Thyroid gland (tissue), 4 donors: ENCODE measurements at regions not wholly inside any gene's neighbourhood (a gene's known extent, or its start where the extent isn't known, plus 50 kb on each side); places are given as distances from the start of the nearest gene placed in this dataset.

Experiments
- DNase-seq, 2 donors: peaks; one replicate each; pipeline ENCODE4 v3.0.0-alpha.2; 2019
- H3K27ac ChIP-seq, 3 donors: fragments of 200-600 bp; sonication (generic); 1 replicate in 2 of 3; 2 replicates in 1 of 3; pipeline ENCODE4 v1.5.1; 2016 to 2019; ENCODE audit warnings: mild to moderate bottlenecking in 1 of 3, moderate library complexity in 1 of 3
- H3K27me3 ChIP-seq: fragments of 200-600 bp; sonication (generic); one replicate; pipeline ENCODE4 v1.5.1; 2019
- H3K36me3 ChIP-seq, 2 donors: fragments of 200-600 bp; sonication (generic); one replicate each; pipeline ENCODE4 v1.5.1; 2016 to 2019
- H3K4me1 ChIP-seq, 2 donors: fragments of 200-600 bp; sonication (generic); one replicate each; pipeline ENCODE4 v1.5.1; 2017 to 2019
- H3K4me3 ChIP-seq, 3 donors: fragments of 200-600 bp; sonication (generic); replicated peaks in 1 of 3; 1 replicate in 2 of 3; 2 replicates in 1 of 3; pipeline ENCODE4 v1.5.1; 2016; ENCODE audit warnings: mild to moderate bottlenecking in 1 of 3
- H3K9me3 ChIP-seq: fragments of 200-600 bp; sonication (generic); one replicate; pipeline ENCODE4 v1.5.1; 2017
- POLR2A ChIP-seq, 2 donors: fragments of 450-650 bp; IDR thresholded peaks; one replicate each; pipeline ENCODE4 v1.6.1; 2017; ENCODE audit warnings: antibody characterized with exemption in 2 of 2, mild to moderate bottlenecking in 2 of 2, moderate library complexity in 1 of 2
- WGBS, 2 donors: methylation state at CpG; one replicate each; pipeline ENCODE4 v1.1.5; 2017; 5-methylcytosine and 5-hydroxymethylcytosine counted together
- intact Hi-C: fragments of 100-400 bp; cut with DNase I; formaldehyde crosslinking; loops from one replicate; pipeline ENCODE4 v1.15.1; 2023
- TF ChIP-seq, protein P1 (sequence below), 6 experiments: fragments of 200-600 bp in 3 of 6; fragments of 450-650 bp in 3 of 6; sonication (generic) in 3 of 6; IDR thresholded peaks; one replicate each; pipeline ENCODE4 v1.5.1; 2016 to 2019; ENCODE audit warnings: antibody characterized with exemption in 6 of 6, mild to moderate bottlenecking in 2 of 6, inconsistent platforms in 1 of 6, moderate library complexity in 1 of 6

DNA sequence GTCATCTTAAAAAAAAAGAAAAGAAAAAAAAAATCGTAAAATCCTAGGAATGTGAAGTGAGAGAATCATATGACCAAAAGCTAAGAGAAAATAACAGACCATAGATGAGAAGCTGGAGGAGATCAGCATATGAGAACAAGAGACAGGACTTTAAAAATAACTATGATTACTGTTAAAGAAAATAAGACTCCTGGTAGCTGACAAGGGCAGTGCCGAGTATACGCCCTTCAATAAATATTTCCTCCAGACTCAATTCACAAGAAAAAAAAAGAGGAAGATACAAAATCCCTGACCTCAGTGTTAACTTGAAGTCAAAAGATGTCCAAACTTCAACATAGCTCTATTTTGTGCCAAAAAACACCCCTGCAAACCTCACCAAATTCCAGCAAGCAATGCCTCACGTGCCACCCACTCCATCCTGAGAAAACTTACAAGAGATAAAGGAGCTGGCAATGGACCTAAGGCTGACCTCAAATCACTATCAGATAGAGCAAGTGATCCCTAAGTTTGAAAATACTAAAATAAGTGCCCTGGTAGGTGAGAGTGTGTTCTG is 817.2 kb downstream of the SOCS6 start:
- Histone ChIP-seq H3K9me3 (no peaks in the 10 kb centered on the region), H3K27me3 (no peaks in the 10 kb centered on the region), H3K27ac (peak overlapping the region in 1 of 3 donors; percentile 62), H3K4me1 (peaks cover 0 to 7% of the 10 kb centered on the region in 2 donors), H3K4me3 (no peak overlapping the region), H3K36me3 (no peaks in the 10 kb centered on the region)
- intact Hi-C loops: no loop called here
- no peak for DNase-seq
- TF ChIP-seq, protein P1, sequence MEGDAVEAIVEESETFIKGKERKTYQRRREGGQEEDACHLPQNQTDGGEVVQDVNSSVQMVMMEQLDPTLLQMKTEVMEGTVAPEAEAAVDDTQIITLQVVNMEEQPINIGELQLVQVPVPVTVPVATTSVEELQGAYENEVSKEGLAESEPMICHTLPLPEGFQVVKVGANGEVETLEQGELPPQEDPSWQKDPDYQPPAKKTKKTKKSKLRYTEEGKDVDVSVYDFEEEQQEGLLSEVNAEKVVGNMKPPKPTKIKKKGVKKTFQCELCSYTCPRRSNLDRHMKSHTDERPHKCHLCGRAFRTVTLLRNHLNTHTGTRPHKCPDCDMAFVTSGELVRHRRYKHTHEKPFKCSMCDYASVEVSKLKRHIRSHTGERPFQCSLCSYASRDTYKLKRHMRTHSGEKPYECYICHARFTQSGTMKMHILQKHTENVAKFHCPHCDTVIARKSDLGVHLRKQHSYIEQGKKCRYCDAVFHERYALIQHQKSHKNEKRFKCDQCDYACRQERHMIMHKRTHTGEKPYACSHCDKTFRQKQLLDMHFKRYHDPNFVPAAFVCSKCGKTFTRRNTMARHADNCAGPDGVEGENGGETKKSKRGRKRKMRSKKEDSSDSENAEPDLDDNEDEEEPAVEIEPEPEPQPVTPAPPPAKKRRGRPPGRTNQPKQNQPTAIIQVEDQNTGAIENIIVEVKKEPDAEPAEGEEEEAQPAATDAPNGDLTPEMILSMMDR (IDR thresholded peaks at IDR 0.05): no peak
- no peak for TF ChIP-seq POLR2A (IDR thresholded peaks at IDR 0.05)
- WGBS, 2 donors: 42 to 56% methylated on average over 4 of the region's 4 CpGs

DNA sequence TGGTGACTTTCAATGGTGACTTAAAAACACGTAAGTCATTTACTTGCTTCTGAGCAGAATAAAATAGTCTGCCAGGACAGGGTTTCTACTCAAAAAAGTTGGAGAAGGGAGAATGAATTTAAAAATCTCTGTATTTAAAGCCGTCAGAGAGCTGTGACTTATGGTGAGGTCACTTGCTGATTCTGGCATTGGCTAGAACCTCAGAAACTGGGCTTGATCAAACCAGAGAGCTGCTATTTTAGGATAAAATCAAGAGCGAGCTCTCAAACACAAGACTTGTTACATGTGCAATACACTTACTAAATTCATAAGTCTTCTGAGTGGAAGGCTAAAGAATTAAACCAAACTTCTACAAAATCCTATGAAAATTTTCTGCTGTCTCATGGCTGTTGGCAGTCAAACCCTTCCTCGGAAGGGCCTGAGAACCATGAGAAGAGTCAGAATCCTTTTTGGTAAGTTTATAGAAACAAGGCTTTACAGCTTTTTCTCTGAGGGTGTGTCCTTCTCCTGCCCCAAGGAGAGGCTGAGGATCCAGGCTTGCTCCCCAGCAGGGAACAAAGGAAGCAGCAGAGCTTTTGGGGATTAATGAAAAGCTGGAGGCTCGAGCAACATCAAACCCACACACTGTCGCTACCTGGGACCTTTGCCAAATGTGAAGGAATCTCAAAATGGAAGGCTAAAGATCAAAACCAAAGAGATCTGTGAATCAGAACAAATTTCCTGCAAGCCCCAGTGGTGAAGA is 816.4 kb downstream of the SOCS6 start:
- DNase-seq: no peak
- TF ChIP-seq POLR2A (IDR thresholded peaks at IDR 0.05): no peak
- TF ChIP-seq, protein P1 (IDR thresholded peaks at IDR 0.05): no peak
- Histone ChIP-seq H3K27ac (peak overlapping the region in 2 of 3 donors; percentile 46 to 62), H3K4me1 (peaks cover 0 to 7% of the 10 kb centered on the region in 2 donors), H3K9me3 (no peaks in the 10 kb centered on the region), H3K27me3 (no peaks in the 10 kb centered on the region), H3K36me3 (no peaks in the 10 kb centered on the region), H3K4me3 (no peak overlapping the region)
- 30 to 37% methylated on average over 6 of the region's 6 CpGs for WGBS, 2 donors
- intact Hi-C loops: no loop called here

DNA sequence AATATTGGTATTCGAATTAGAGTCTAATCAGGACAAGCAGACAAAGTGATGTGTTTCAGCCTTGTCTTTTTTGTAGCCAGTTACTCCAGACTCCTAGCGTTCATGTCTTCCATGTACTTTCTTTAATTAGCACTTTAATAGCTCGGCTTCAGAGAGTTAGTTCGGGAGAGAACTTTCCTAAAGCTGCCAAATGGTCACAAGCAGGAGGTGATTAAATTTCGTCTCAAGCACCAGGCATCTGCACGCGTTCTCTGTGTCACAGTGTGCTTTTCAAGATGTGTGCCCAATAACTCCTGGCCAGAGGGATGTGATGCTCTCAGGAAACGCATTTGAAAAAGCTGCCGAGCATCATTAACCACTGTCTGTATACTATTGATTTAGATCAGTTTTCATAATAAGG is 790.8 kb downstream of the SOCS6 start:
- Histone ChIP-seq H3K4me3 (no peak overlapping the region), H3K4me1 (no peaks in the 10 kb centered on the region), H3K27ac (no peak overlapping the region), H3K27me3 (no peaks in the 10 kb centered on the region), H3K9me3 (no peaks in the 10 kb centered on the region), H3K36me3 (no peaks in the 10 kb centered on the region)
- no peak for DNase-seq
- intact Hi-C loops: no loop called here
- TF ChIP-seq, protein P1 (IDR thresholded peaks at IDR 0.05): no peak
- no peak for TF ChIP-seq POLR2A (IDR thresholded peaks at IDR 0.05)
- WGBS, 2 donors: 62 to 64% methylated on average over 9 of the region's 9 CpGs

DNA sequence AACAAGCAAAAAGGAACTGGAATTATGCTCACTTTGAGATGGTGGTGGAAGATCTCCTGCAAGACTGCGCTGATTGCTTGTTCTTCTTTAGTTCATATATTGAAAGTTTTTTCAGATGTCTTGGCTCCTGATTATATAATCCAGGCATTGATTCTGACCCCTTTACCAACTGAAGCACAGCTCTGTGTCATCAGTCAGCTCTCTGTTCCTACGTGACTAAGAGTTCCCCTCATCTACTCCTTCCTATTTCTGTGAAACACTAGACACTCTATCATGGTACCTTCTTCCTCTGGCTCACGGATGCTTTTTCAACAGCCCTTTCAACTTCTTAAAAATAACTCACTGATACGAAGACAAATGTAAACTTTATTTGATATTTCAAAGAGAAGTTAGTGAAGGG is 788.6 kb downstream of the SOCS6 start:
- Histone ChIP-seq H3K4me1 (no peaks in the 10 kb centered on the region), H3K9me3 (no peaks in the 10 kb centered on the region), H3K4me3 (no peak overlapping the region), H3K36me3 (no peaks in the 10 kb centered on the region), H3K27ac (no peak overlapping the region), H3K27me3 (no peaks in the 10 kb centered on the region)
- intact Hi-C loops: no loop called here
- no peak for DNase-seq
- TF ChIP-seq, protein P1 (IDR thresholded peaks at IDR 0.05): no peak
- no peak for TF ChIP-seq POLR2A (IDR thresholded peaks at IDR 0.05)
- WGBS, 2 donors: 52% methylated on average over 4 of the region's 4 CpGs

DNA sequence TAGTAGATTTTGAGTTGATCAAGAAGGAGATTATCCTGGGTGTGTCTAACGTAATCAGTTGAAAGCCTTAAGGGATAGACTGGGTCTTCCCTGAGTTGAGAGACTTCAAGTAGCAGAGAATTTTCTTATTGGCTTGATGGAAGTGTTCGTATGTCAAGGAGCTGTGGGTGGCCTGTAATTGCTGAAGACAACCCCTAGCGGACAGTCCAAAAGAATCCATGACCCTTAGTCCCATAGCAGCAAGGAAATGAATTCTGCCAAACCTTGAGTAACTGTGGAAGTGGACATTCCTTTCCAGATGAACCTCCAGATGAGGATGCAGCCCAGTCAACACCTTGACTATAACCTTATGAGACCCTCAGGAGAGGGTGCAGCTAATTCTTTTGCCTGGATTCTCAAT is 786.3 kb downstream of the SOCS6 start:
- 67 to 81% methylated on average over 3 of the region's 3 CpGs for WGBS, 2 donors
- Histone ChIP-seq H3K4me3 (no peak overlapping the region), H3K36me3 (no peaks in the 10 kb centered on the region), H3K27ac (no peak overlapping the region), H3K9me3 (no peaks in the 10 kb centered on the region), H3K4me1 (no peaks in the 10 kb centered on the region), H3K27me3 (no peaks in the 10 kb centered on the region)
- DNase-seq: no peak
- TF ChIP-seq POLR2A (IDR thresholded peaks at IDR 0.05): no peak
- TF ChIP-seq, protein P1 (IDR thresholded peaks at IDR 0.05): no peak
- intact Hi-C loops: no loop called here
